Activated CD8-positive, alpha-beta memory T cell treated with anti-CD3 and anti-CD28 coated beads, Interleukin-2, amount 50 U/mL, for 48 hours (primary cell): ENCODE measurements at regions not wholly inside any gene's neighbourhood (a gene's known extent, or its start where the extent isn't known, plus 50 kb on each side); places are given as distances from the start of the nearest gene placed in this dataset.
"Not testable (repeated sequence)": the region's sequence is repeated elsewhere in the genome, so short reads cannot be mapped to it uniquely, and the experiment has no call there.

Experiments used
- DNase-seq: peaks from one replicate; pipeline ENCODE4 v3.0.0-alpha.2; 2020

DNA sequence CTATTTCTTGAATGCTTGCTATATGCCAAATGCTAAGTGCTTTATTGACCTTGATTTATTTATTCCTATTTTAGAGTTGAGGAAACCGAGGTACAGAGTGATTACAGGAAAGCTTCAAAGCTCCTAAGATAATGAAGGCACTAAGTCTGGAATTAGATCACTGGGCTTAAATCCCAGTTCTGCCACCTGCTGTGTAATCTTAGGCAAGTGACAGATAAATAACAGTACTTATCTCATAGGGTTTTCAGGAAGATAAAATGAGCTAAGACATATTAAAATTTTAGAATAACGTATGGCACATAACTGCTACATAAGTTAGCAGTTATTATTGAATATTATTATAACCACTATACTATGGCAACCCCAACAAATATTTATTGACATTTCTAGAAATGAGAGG lies 843.8 kb downstream of the DTWD2 start:
- no peak for DNase-seq

- DNase-seq: no peak
Measured at GRCh38 chr5:118139361-118139760, 849.0 kb downstream of the DTWD2 start.

GRCh38 chr5:118126159-118126558 lies 862.2 kb downstream of the DTWD2 start:
- DNase-seq: no peak

- no peak for DNase-seq
Measured at GRCh38 chr5:118125687-118126086, 862.7 kb downstream of the DTWD2 start.

- no peak for DNase-seq
Measured at GRCh38 chr5:118121258-118121657, 867.1 kb downstream of the DTWD2 start.

DNA sequence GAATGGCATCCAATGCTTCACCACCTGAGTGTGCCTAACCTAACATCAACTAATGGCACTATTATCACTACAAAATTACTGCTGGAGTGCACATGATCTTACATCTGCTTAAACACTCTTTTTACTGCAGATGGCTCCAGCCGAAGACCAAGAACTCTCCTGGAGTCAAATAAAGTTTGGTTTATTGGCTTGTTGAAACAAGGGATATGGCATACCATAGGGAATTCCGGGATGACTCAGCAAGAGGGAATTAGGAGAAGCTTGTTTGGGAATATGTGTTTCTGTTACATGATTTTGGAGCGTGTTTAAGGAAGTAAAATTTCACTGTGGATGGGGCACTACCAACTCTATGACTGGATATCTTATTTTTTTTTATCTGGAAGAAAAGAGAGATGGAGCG lies 872.6 kb downstream of the DTWD2 start:
- no peak for DNase-seq

DNA sequence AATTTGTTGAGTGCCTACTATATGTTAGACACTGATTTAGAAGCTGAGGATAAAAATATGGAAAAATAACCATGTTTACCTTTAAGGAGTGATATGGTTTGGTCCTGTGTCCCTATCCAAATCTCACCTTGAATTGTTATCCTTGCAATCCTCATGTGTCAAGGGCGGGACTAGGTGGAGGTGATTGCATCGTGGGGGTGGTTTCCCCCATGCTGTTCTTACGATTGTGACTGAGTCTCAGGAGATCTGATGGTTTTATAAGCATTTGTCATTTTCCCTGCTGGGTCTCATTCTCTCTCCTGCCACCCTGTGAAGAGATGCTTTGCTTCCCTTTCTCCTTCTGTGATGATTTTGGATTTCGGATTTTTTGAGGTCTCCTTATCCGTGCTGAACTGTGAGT lies 876.4 kb downstream of the DTWD2 start:
- no peak for DNase-seq

DNA sequence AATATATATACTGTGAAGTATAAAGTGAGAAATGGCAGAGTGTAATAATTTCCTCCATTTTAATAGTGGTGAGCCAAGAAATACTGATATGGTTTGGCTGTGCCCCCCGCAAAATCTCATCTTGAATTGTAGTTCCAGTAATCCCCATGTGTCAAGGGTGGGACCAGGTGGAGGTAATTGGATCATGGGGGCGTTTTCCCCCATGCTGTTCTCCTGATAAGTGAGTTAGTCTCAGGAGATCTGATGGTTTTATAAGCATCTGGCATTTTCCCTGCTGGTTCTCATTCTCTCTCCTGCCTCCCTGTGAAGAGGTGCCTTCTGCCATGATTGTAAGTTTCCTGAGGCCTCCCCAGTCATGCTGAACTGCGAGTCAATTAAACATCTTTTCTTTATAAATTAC lies 881.1 kb downstream of the DTWD2 start:
- not testable (repeated sequence) for DNase-seq

DNA sequence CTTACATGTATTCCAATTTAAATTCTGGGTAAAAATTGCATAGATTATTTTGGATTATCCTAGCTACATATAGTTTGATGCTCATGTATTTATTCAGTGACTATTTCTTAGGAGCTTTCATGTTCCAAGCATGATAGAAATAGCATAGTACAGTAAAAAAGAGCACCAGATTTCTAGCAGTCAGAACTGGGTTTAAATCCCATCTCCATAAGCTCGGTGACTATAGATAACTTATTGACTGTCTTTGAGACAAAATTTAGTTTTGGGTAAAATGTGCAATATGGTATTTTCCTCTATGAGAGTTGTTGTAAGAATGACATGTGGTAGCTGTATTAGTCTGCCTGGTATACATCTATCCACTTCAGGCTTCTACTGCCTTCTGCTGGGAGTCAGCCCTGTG lies 889.6 kb downstream of the DTWD2 start:
- no peak for DNase-seq

GRCh38 chr5:118095115-118095514 lies 893.2 kb downstream of the DTWD2 start:
- no peak for DNase-seq

GRCh38 chr5:118088448-118088847 lies 899.9 kb downstream of the DTWD2 start:
- DNase-seq: no peak

GRCh38 chr5:118076490-118076889 lies 911.9 kb downstream of the DTWD2 start:
- DNase-seq: no peak

DNA sequence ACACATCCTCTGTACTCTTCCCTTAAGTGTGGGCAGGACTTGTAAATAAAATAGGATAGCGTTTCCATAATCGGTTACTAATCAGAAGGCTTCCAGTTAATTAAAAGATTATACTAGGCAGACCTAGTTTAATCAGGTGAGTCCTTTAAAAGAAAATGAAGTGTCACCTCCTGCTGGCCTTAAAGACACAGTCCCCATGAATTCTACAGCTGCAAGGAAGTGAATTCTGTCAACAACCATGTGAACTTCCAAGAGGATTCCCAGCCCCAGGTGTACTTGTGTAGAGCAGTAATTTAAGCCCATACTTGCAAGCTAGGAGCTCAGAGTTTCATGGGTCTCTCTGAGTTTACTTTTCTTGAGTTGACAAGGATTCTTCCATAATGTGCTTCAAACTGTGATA lies 918.3 kb downstream of the DTWD2 start:
- DNase-seq: no peak

GRCh38 chr5:118069452-118069851 lies 918.9 kb downstream of the DTWD2 start:
- DNase-seq: no peak

DNA sequence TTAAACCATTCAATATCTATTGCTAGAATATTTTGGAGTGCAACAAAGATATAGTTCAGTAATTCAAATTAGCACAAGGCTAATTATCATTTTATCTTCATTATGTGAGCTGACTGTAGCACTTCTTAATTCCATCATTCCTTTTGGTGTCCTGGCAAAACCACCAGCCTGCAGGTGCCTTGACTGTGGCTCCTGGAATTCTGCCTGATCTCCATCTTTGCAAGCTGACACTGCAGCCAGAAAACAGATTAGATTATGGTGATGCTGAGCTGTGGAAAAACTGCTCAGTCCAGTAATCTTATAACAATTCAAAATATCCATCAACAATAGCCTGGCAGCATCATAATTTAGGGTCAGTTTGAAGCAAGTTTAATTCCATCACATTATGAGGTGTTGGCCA lies 919.5 kb downstream of the DTWD2 start:
- no peak for DNase-seq

- not testable (repeated sequence) for DNase-seq
Measured at GRCh38 chr5:118063836-118064235, 924.5 kb downstream of the DTWD2 start.

- DNase-seq: no peak
Measured at GRCh38 chr5:118060833-118061232, 927.5 kb downstream of the DTWD2 start.

GRCh38 chr5:118052503-118052902 lies 935.8 kb downstream of the DTWD2 start:
- DNase-seq: no peak

- DNase-seq: no peak
Measured at GRCh38 chr5:118044169-118044568, 944.2 kb downstream of the DTWD2 start.

DNA sequence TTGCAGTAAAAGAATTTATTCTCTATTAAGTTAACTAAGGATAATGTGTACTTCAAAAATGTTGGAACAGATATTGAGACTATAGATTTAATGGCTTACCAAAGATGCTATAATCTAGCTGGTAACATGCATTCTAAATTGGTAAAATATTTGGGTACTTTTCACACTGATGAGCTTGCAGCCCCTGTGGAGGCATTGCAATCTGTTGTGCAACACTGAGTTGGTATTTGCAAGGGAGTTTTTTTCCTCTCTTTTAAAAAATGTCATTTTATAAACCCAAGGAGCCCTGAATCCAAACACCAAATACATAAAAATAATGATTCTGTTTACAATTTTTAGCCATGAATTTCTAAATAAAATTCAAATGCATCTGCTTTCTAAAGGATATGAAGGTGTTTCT lies 944.8 kb downstream of the DTWD2 start:
- no peak for DNase-seq

DNA sequence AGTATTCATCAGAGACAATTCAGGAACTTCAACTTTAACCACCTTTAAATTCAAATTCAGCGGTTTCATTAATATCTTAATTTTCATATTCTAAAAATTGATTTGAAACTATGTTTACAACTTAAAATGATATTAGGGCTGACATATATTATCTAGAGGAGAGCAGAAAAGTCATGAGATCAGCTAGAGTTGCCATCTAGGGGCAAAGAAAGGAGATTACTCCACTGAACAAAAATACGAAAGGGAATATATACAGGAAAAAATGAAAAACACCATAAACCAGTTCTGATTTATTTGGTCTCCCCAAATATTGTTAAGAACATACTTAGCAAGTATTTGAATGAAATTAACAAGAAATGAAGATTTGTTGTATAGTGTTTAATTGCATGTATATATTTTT lies 946.3 kb downstream of the DTWD2 start:
- no peak for DNase-seq

DNA sequence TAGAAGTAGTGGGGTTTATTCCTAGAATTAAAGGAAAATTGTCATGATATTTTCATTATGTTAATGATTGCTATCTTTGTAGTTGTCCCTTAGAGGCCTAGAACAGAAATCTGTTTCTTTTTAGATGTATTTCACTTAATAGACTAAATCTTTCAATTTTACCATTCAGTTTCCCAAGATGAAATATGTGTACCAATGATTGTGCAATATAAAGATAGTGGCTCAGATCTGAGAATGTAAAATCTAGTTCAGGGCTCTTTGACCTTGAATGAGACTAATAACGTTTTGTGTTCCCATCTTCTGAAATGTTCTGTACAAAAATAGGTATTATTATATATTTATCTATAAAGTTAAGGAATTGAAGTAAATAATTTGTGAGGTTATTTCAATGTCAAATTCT lies 947.9 kb downstream of the DTWD2 start:
- no peak for DNase-seq

DNA sequence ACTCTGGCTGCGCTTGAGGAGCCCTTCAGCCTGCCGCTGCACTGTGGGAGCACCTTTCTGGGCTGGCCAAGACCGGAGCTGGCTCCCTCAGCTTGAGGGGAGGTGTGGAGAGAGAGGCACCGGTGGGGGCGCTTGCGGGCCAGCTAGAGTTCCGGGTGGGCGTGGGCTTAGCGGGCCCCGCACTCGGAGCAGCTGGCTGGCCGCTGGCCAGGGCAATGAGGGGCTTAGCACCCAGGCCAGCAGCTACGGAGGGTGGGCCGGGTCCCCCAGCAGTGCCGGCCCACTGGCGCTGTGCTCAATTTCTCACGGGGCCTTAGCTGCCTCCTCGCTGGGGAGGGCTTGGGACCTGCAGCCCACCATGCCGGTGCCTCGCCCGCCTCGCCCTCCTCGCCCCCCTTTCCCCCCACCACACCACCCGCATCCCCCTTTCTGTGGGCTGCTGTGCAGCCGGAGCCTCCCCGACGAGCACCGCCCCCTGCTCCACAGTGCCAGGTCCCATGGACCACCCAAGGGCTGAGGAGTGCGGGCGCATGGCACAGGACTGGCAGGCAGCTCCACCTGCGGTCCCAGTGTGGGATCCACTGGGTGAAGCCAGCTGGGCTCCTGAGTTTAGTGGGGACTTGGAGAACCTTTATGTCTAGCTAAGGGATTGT lies 954.5 kb downstream of the DTWD2 start:
- DNase-seq: no peak

GRCh38 chr5:118029807-118030206 lies 958.5 kb downstream of the DTWD2 start:
- no peak for DNase-seq

DNA sequence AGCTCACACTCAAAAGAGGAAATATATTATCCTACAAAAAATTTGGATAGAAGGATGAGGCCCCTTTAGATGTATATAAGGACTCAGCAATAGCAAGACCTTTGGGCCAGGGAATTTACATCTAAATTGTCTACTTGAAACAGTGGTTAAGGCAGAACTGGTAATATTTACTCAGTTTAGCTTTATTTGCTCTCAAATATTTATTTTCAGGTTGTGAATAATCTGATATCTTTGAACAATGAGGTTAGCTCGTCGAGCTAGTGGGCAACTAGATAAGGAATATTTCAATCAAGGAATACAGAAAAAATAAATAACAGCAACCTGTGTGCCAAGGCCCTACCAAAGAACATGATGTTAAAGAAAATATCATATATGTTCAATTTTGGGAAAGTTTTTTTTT lies 966.3 kb downstream of the DTWD2 start:
- no peak for DNase-seq

DNA sequence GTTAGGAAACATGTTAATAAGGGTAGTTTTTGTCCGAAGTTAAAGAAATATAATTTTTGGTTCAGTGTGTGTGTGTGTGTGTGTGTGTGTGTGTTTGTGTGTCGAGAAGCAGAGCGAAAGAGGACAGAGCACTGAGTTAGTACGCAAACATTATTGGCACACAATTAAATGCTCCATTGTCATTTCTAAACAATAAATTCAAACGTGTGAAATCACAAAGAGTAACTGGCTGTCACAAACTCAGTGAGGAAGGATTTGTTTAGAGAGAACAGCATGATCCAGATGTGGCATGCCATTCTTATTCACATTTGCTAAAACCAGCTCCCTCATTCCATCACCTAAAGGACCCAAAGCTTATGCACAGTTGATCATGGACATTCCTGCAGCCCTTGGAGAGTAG lies 970.8 kb downstream of the DTWD2 start:
- DNase-seq: no peak
